22Rv1 (cell line): ENCODE measurements at regions not wholly inside any gene's neighbourhood (a gene's known extent, or its start where the extent isn't known, plus 50 kb on each side); places are given as distances from the start of the nearest gene placed in this dataset.

Experiments
- H3K27ac ChIP-seq: fragments of 450-650 bp; 2 replicates; pipeline ENCODE4 v1.5.1; 2017
- ZFX ChIP-seq: fragments of 450-650 bp; IDR thresholded peaks from 2 replicates; pipeline ENCODE4 v1.6.1; 2017; ENCODE audit warnings: antibody characterized with exemption, borderline replicate concordance
- TF ChIP-seq, protein P1 (sequence below): fragments of 450-650 bp; IDR thresholded peaks from 2 replicates; pipeline ENCODE4 v1.5.1; 2017; ENCODE audit warnings: mild to moderate bottlenecking

DNA sequence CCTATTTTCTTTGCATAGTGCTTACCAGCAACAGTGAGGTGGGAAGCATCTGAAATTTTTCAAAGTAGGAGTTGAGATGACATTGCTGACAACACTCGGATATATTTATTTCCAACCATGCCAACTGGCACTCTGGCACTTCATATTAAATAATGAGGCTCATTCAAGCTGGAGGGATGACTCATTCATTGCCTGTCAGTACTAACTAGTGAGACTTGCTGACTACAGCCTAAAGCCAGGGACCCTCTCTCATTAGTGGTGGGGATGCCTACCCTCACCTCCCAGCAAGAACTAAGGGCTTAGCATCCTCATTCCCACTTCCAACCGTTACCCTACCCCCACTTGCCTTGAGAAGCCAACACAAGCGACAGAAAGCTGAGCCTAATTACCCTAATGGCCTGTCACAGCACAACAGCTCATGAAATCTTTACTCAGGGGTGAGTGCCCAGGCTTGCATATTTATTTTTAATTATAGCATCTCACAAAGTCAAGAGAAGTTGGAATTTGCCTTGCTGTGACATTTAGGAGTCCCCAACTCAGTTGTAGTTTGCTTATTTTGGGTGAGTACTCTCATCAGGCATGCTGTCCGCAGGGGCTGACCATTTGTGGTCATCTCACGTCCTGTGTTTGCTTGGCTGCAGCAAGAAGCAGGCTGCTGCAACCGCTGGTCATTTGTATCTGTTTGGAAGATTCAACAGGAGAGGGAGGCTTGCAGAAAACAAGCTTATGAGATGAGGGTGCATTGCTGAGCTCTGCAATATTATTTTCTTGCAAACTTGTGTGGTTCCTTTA, 181.6 kb upstream of the POU2AF2 start:
- TF ChIP-seq ZFX, result no peak
- TF ChIP-seq, protein P1, sequence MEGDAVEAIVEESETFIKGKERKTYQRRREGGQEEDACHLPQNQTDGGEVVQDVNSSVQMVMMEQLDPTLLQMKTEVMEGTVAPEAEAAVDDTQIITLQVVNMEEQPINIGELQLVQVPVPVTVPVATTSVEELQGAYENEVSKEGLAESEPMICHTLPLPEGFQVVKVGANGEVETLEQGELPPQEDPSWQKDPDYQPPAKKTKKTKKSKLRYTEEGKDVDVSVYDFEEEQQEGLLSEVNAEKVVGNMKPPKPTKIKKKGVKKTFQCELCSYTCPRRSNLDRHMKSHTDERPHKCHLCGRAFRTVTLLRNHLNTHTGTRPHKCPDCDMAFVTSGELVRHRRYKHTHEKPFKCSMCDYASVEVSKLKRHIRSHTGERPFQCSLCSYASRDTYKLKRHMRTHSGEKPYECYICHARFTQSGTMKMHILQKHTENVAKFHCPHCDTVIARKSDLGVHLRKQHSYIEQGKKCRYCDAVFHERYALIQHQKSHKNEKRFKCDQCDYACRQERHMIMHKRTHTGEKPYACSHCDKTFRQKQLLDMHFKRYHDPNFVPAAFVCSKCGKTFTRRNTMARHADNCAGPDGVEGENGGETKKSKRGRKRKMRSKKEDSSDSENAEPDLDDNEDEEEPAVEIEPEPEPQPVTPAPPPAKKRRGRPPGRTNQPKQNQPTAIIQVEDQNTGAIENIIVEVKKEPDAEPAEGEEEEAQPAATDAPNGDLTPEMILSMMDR, result no peak
- H3K27ac ChIP-seq, result no peak overlapping the region

DNA sequence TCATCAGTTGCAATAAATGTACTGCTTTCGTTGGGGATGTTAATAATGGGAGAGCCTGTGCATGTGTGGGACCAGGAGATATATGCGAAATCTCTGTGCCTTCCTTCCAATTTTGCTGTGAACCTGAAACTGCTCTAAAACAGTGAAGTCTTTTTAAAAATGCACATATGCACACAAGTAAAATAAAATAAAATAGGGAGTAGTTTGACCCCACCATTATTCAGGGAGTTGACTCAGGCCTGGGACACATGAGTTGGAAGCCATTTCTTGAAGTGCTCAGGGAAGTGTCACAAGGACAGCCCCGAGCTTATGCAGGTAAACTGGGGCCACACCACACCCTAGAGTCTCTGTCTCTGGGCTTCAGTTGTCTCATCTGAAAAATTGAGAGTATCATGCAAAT, 183.1 kb upstream of the POU2AF2 start:
- H3K27ac ChIP-seq, result no peak overlapping the region
- no peak for TF ChIP-seq ZFX
- TF ChIP-seq, protein P1, result no peak

DNA sequence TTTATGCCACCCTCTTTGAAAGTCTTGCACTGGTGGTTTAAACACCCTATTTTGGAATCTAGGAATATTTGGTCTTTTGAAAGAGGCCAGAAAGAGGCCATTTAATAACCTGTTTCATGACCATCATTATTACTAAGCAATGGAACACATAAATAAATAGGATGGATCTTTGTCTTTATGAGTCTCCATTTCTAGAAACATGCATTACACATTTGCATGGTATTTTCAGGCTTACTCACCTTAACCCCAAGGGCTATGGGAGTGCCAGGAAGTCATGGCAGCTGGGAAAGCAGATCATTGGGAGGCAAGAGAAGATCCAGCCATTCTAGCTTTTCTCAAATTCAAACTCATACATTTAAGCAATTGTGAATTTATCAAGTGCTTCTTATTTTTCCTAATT, 185.8 kb upstream of the POU2AF2 start:
- H3K27ac ChIP-seq, result no peak overlapping the region
- TF ChIP-seq ZFX, result no peak
- TF ChIP-seq, protein P1, result no peak

DNA sequence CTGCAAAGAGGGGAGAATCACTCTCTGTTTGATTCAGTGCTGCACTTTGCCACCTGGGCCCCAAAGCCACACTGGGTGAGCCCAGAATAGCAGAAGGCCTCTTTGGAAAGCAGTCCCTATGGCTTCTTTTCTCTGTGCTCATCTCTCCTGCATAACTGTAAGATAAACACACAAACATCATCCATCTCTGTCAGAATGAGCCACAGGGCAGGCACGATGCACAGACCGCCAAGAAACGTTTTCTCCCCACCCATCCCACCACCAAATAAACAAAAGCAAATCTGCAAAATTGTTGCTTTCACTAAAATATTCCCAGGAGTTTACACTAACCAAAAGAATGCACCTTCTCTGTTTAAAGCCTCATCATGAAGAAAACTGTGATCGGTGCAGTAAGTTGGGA, 196.4 kb upstream of the POU2AF2 start:
- H3K27ac ChIP-seq, result no peak overlapping the region
- TF ChIP-seq, protein P1, result no peak
- no peak for TF ChIP-seq ZFX

DNA sequence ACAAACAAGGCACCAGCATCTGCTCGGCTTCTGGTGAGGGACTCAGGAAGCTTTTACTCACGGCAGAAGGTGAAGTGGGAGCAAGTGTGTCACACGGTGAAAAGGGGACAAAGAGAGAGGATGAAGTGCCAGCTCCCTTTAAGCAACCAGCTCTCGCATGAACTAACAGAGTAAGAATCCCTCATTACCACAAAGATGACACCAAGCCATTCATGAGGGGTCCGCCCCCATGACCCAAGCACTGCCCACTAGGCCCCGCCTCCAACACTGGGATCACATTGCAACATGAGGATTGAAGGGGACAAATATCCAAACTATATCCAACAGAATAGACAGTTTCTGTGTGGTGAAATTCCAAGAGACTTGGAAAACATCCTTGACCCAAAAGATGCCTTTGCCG, 198.2 kb upstream of the POU2AF2 start:
- H3K27ac ChIP-seq, result no peak overlapping the region
- TF ChIP-seq, protein P1, result no peak
- TF ChIP-seq ZFX, result no peak

DNA sequence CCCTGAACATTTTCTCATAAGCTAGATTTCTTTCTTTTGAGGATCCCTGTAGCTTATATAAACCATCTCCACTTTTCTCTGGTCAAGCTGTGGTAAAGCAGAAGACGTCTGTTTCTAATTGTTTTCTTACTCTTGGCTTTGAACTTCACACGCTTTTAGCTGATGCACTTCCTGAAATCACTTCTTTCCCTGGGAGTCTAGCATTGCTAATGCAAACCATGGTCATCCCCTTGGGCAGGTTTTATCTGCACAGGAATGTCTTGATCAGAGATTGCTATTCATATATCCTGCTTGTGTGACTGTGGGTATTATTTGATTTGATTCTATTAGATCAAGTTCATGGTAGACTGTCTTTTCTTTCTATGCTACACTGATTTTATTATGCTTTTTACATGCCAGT, 199.2 kb upstream of the POU2AF2 start:
- H3K27ac ChIP-seq, result no peak overlapping the region
- TF ChIP-seq ZFX, result no peak
- TF ChIP-seq, protein P1, result no peak

DNA sequence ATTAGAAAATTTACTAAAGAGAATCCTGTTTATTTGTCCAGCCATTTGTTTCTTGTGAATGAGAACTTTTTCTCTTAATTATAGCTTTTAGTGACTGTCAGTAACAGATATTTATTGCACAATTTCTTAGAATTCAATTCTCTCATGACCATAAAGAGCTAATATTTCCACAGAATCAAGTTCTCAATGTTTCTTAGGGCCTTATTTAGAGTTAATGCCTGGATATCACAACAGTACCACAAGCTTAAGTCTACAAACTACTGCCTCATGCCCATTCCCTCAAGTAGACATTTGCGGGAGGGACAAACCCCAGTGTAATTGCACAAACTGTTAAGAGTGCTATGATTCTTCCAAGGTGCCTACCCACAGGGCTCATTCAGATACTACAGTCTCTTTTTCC, 199.7 kb upstream of the POU2AF2 start:
- TF ChIP-seq, protein P1, result no peak
- TF ChIP-seq ZFX, result no peak
- no peak overlapping the region for H3K27ac ChIP-seq
